HL-60/S4 treated with phorbol 12-myristate 13-acetate at 8.2 ng/mL for 4 days and 3 days (cell line): ENCODE measurements at regions not wholly inside any gene's neighbourhood (a gene's known extent, or its start where the extent isn't known, plus 50 kb on each side); places are given as distances from the start of the nearest gene placed in this dataset.
"Not testable (repeated sequence)": the region's sequence is repeated elsewhere in the genome, so short reads cannot be mapped to it uniquely, and the experiment has no call there.

ENCODE experiments used
- in situ Hi-C: fragments of 300-500 bp; cut with MboI; formaldehyde crosslinking; loops from 2 replicates; pipeline ENCODE4 v1.15.0; 2022; ENCODE audit warnings: low sequenced_read_pairs

- in situ Hi-C loops: no loop called here
Observed at GRCh38 chr17:70510288-70510687, 341.0 kb downstream of the KCNJ2 start.

- in situ Hi-C loops: no loop called here
Observed at GRCh38 chr17:70517816-70518215, 348.5 kb downstream of the KCNJ2 start.

GRCh38 chr17:70519300-70519699 lies 350.0 kb downstream of the KCNJ2 start:
- in situ Hi-C loops: no loop called here

GRCh38 chr17:70520447-70520846 lies 351.1 kb downstream of the KCNJ2 start:
- in situ Hi-C loops: no loop called here

- in situ Hi-C loops: no loop called here
Observed at GRCh38 chr17:70520956-70521355, 351.6 kb downstream of the KCNJ2 start.

- in situ Hi-C loops: no loop called here
Observed at GRCh38 chr17:70521821-70522256, 352.5 kb downstream of the KCNJ2 start.

GRCh38 chr17:70523426-70523825 lies 354.1 kb downstream of the KCNJ2 start:
- in situ Hi-C loops: no loop called here

- in situ Hi-C loops: not testable (repeated sequence)
Observed at GRCh38 chr17:70525035-70525434, 355.7 kb downstream of the KCNJ2 start.

GRCh38 chr17:70525961-70526360 lies 356.6 kb downstream of the KCNJ2 start:
- in situ Hi-C loops: no loop called here

GRCh38 chr17:70527364-70527888 lies 358.1 kb downstream of the KCNJ2 start:
- in situ Hi-C loops: no loop called here

GRCh38 chr17:70533427-70533826 lies 364.1 kb downstream of the KCNJ2 start:
- in situ Hi-C loops: no loop called here

- in situ Hi-C loops: no loop called here
Observed at GRCh38 chr17:70535986-70536385, 366.7 kb downstream of the KCNJ2 start.

GRCh38 chr17:70539132-70539924 lies 370.0 kb downstream of the KCNJ2 start:
- in situ Hi-C loops: no loop called here

GRCh38 chr17:70542876-70543275 lies 373.5 kb downstream of the KCNJ2 start:
- in situ Hi-C loops: no loop called here

GRCh38 chr17:70544317-70544716 lies 375.0 kb downstream of the KCNJ2 start:
- in situ Hi-C loops: no loop called here

- in situ Hi-C loops: no loop called here
Observed at GRCh38 chr17:70552230-70552981, 383.1 kb downstream of the KCNJ2 start.

GRCh38 chr17:70552982-70553334 lies 383.6 kb downstream of the KCNJ2 start:
- in situ Hi-C loops: no loop called here

GRCh38 chr17:70555723-70556122 lies 386.4 kb downstream of the KCNJ2 start:
- in situ Hi-C loops: no loop called here

- in situ Hi-C loops: no loop called here
Observed at GRCh38 chr17:70558821-70559220, 389.5 kb downstream of the KCNJ2 start.

- in situ Hi-C loops: no loop called here
Observed at GRCh38 chr17:70560471-70560870, 391.1 kb downstream of the KCNJ2 start.

- in situ Hi-C loops: no loop called here
Observed at GRCh38 chr17:70562137-70562536, 392.8 kb downstream of the KCNJ2 start.

GRCh38 chr17:70563281-70563820 lies 394.0 kb downstream of the KCNJ2 start:
- in situ Hi-C loops: no loop called here
